CD4-positive, alpha-beta memory T cell (primary cell): ENCODE measurements at regions not wholly inside any gene's neighbourhood (a gene's known extent, or its start where the extent isn't known, plus 50 kb on each side); places are given as distances from the start of the nearest gene placed in this dataset.

Experiments
- CTCF ChIA-PET: fragments of 350-600 bp; sonication (Branson Sonifier 250); formaldehyde crosslinking; loops from one replicate; lab custom pipeline; 2021; ENCODE audit warnings: inconsistent platforms; ENCODE audit not compliant: partially characterized antibody; lab: Charles Lee
- POLR2A ChIA-PET: fragments of 350-600 bp; sonication (Branson Sonifier 250); formaldehyde crosslinking; loops from one replicate; lab custom pipeline; 2021; ENCODE audit not compliant: partially characterized antibody; lab: Charles Lee
- DNase-seq, 5 donors: peaks; one replicate each; pipeline versions ENCODE4 v3.0.0 to v3.0.0-alpha.2; 2020 to 2022; ENCODE audit warnings: mixed read lengths in 1 of 5
- H3K27ac ChIP-seq: one replicate; pipeline ENCODE4 v1.7.0; 2013; ENCODE audit warnings: low read depth, low read length
- H3K27me3 ChIP-seq: 2 replicates; pipeline ENCODE4 v1.7.0; 2013; ENCODE audit warnings: mild to moderate bottlenecking, low read length, moderate library complexity; ENCODE audit not compliant: insufficient read depth
- H3K36me3 ChIP-seq: 2 replicates; pipeline ENCODE4 v1.7.0; 2013; ENCODE audit warnings: mild to moderate bottlenecking, low read length, moderate library complexity; ENCODE audit not compliant: insufficient read depth
- H3K4me1 ChIP-seq: 2 replicates; pipeline ENCODE4 v1.7.0; 2013; ENCODE audit warnings: mild to moderate bottlenecking, low read length, moderate library complexity; ENCODE audit not compliant: insufficient read depth
- H3K4me3 ChIP-seq, 2 donors: one replicate each; pipeline ENCODE4 v1.7.0; 2013; ENCODE audit warnings: low read length in 2 of 2, mild to moderate bottlenecking in 1 of 2
- H3K9me3 ChIP-seq, 2 donors: one replicate each; pipeline ENCODE4 v1.7.0; 2013; ENCODE audit warnings: low read length in 2 of 2, control low read depth in 1 of 2; ENCODE audit not compliant: control insufficient read depth in 1 of 2
- H3K27ac Mint-ChIP-seq, 7 donors: one replicate each; pipeline ENCODE4 v1.8.0; 2020 to 2021; ENCODE audit warnings: mixed read lengths in 7 of 7, mild to moderate bottlenecking in 6 of 7, inconsistent platforms in 3 of 7, moderate library complexity in 3 of 7
- H3K27me3 Mint-ChIP-seq, 2 donors: one replicate each; pipeline ENCODE4 v1.8.0; 2020 to 2021; ENCODE audit warnings: mixed read lengths in 2 of 2
- H3K36me3 Mint-ChIP-seq, 2 donors: one replicate each; pipeline ENCODE4 v1.8.0; 2020 to 2021; ENCODE audit warnings: mixed read lengths in 2 of 2, inconsistent platforms in 1 of 2, mild to moderate bottlenecking in 1 of 2
- H3K4me1 Mint-ChIP-seq, 4 donors: one replicate each; pipeline ENCODE4 v1.8.0; 2020 to 2021; ENCODE audit warnings: mixed read lengths in 4 of 4, mild to moderate bottlenecking in 1 of 4
- H3K4me3 Mint-ChIP-seq, 8 donors: one replicate each; pipeline ENCODE4 v1.8.0; 2020 to 2021; ENCODE audit warnings: mixed read lengths in 8 of 8, mild to moderate bottlenecking in 7 of 8, moderate library complexity in 6 of 8, inconsistent platforms in 3 of 8
- H3K9me3 Mint-ChIP-seq, 8 donors: one replicate each; pipeline ENCODE4 v1.8.0; 2020 to 2021; ENCODE audit warnings: mixed read lengths in 8 of 8, mild to moderate bottlenecking in 5 of 8, inconsistent platforms in 3 of 8, moderate library complexity in 1 of 8
- intact Hi-C: fragments of 100-400 bp; cut with micrococcal nuclease; formaldehyde crosslinking; loops from one replicate; pipeline ENCODE4 v1.15.1; 2023

DNA sequence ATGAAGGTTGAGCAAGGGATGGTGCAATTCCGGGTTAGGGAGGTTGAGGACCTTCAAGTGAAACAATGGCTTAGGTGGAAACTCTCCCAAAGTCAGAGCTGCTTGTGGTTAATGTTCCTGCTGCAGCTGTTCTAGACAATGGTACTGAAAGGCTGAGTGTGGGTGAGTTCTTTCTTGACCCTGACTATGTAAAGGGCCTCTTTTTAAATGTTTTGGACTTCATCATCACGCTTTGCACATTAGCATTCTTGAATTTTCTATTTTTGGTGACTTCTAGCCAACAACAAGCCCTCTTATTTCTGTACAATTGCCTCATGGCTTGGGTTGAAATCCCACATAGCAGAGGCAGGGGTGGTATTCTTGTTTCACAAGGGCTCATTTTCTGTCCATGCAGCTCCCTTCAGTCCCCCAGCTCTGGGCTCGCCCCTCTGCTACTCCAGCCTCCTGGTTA, 136.3 kb upstream of the ANKRD55 start:
- Histone ChIP-seq H3K4me3 (no peak overlapping the region), H3K9me3 (no peaks in the 10 kb centered on the region), H3K36me3 (no peaks in the 10 kb centered on the region), H3K27ac (no peak overlapping the region), H3K4me1 (no peaks in the 10 kb centered on the region), H3K27me3 (no peaks in the 10 kb centered on the region)
- ChIA-PET POLR2A (interaction anchor here (0.9 kb wide), 1 partner anchor 15 kb away, joined by 3 read pairs; no protein-coding TSS in a partner anchor), CTCF (interaction anchor here (1.1 kb wide), 1 partner anchor 14 kb away, joined by 3 read pairs; no protein-coding TSS in a partner anchor)
- H3K27ac Mint-ChIP-seq, result no peak overlapping the region
- no peak overlapping the region for H3K4me3 Mint-ChIP-seq
- H3K36me3 Mint-ChIP-seq, result no peaks in the 10 kb centered on the region
- intact Hi-C loops, result no loop called here
- DNase-seq, result no peak
- no peaks in the 10 kb centered on the region for H3K27me3 Mint-ChIP-seq
- no peaks in the 10 kb centered on the region for H3K4me1 Mint-ChIP-seq
- peaks cover 0 to 4% (median 0%) of the 10 kb centered on the region in 8 donors for H3K9me3 Mint-ChIP-seq

DNA sequence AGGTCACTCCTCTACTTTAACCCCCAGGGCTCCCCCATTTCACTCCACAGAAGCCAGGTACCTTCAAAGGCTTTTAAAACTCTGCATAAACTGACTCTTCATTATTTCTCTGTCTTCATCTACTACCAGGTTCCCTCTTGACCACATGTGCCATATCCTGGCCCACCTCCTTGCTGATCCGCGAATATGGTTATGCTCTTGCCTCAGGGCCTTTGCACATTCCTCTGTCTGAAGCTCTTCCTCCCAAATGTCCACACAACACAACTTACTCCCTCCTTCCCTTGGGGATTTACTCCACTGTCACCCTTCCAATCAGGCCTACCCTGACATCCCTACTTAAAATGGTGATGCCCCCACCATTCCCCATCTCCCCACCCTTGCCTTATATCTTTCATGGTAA, 134.6 kb upstream of the ANKRD55 start:
- Histone ChIP-seq H3K27me3 (no peaks in the 10 kb centered on the region), H3K4me1 (no peaks in the 10 kb centered on the region), H3K9me3 (no peaks in the 10 kb centered on the region), H3K27ac (no peak overlapping the region), H3K36me3 (no peaks in the 10 kb centered on the region), H3K4me3 (no peak overlapping the region)
- Mint-ChIP-seq H3K9me3 (peaks cover 0 to 4% (median 0%) of the 10 kb centered on the region in 8 donors), H3K27me3 (no peaks in the 10 kb centered on the region), H3K27ac (no peak overlapping the region), H3K4me1 (no peaks in the 10 kb centered on the region), H3K36me3 (no peaks in the 10 kb centered on the region), H3K4me3 (no peak overlapping the region)
- ChIA-PET POLR2A (no interaction called here), CTCF (no interaction called here)
- intact Hi-C loops, result no loop called here
- no peak for DNase-seq

GRCh38 chr5:56366986-56367385, 133.9 kb upstream of the ANKRD55 start:
- H3K4me3 ChIP-seq, result no peak overlapping the region
- peaks cover 0 to 4% (median 0%) of the 10 kb centered on the region in 8 donors for H3K9me3 Mint-ChIP-seq
- CTCF ChIA-PET, result no interaction called here
- no peaks in the 10 kb centered on the region for H3K27me3 ChIP-seq
- DNase-seq, result no peak
- H3K36me3 ChIP-seq, result no peaks in the 10 kb centered on the region
- H3K36me3 Mint-ChIP-seq, result no peaks in the 10 kb centered on the region
- H3K27me3 Mint-ChIP-seq, result no peaks in the 10 kb centered on the region
- H3K4me1 Mint-ChIP-seq, result no peaks in the 10 kb centered on the region
- intact Hi-C loops, result no loop called here
- no peaks in the 10 kb centered on the region for H3K4me1 ChIP-seq
- no peaks in the 10 kb centered on the region for H3K9me3 ChIP-seq
- no peak overlapping the region for H3K27ac ChIP-seq
- no peak overlapping the region for H3K27ac Mint-ChIP-seq
- no peak overlapping the region for H3K4me3 Mint-ChIP-seq
- POLR2A ChIA-PET, result no interaction called here

DNA sequence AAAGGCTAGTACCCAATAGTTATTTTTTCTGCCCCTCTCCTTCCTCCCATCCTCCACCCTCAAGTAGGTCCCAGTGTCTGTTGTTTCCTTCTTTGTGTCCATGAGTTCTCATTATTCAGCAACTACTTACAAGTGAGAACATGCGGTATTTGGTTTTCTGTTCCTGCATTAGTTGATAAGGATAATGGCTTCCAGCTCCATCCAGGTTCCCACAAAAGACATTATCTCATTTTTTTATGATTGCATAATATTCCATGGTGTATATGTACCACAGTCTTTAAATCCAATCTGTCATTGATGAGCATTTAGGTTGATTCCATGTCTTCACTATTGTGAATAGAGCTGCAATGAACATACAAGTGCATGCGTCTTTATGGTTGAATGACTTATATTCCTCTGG, 128.3 kb upstream of the ANKRD55 start:
- Histone ChIP-seq H3K4me1 (no peaks in the 10 kb centered on the region), H3K4me3 (no peak overlapping the region), H3K27ac (no peak overlapping the region), H3K36me3 (no peaks in the 10 kb centered on the region), H3K27me3 (no peaks in the 10 kb centered on the region), H3K9me3 (no peaks in the 10 kb centered on the region)
- H3K27me3 Mint-ChIP-seq, result no peaks in the 10 kb centered on the region
- H3K9me3 Mint-ChIP-seq, result peaks cover 0 to 2% (median 0%) of the 10 kb centered on the region in 8 donors
- no peak overlapping the region for H3K27ac Mint-ChIP-seq
- intact Hi-C loops, result no loop called here
- H3K4me1 Mint-ChIP-seq, result peaks cover 0 to 3% (median 1%) of the 10 kb centered on the region in 4 donors
- CTCF ChIA-PET, result interaction anchor here (1.3 kb wide), 1 partner anchor 10 kb away, joined by 4 read pairs; no protein-coding TSS in a partner anchor
- POLR2A ChIA-PET, result no interaction called here
- no peaks in the 10 kb centered on the region for H3K36me3 Mint-ChIP-seq
- DNase-seq, result no peak
- no peak overlapping the region for H3K4me3 Mint-ChIP-seq

DNA sequence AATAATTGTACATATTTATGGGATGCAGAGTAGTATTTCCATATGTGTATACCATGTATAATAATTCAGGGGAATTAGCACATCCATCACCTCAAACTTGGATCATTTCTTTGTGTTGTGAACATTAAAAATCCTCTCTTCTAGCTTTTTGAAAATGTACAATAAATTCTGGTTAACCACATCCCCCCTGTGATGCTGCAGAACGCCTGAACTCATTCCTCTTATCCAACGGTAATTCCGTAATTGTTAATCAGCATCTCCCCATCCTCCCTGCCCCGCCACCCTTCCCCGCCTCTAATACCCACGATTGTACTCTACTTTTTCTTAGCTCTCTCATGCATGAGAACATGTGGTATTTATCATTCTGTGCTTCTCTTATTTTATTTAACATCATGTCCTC, 127.7 kb upstream of the ANKRD55 start:
- peaks cover 0 to 2% (median 0%) of the 10 kb centered on the region in 8 donors for H3K9me3 Mint-ChIP-seq
- Histone ChIP-seq H3K9me3 (no peaks in the 10 kb centered on the region), H3K27me3 (no peaks in the 10 kb centered on the region), H3K27ac (no peak overlapping the region), H3K36me3 (no peaks in the 10 kb centered on the region), H3K4me3 (no peak overlapping the region), H3K4me1 (no peaks in the 10 kb centered on the region)
- POLR2A ChIA-PET, result no interaction called here
- no peaks in the 10 kb centered on the region for H3K36me3 Mint-ChIP-seq
- H3K27ac Mint-ChIP-seq, result no peak overlapping the region
- no peaks in the 10 kb centered on the region for H3K27me3 Mint-ChIP-seq
- intact Hi-C loops, result no loop called here
- CTCF ChIA-PET, result interaction anchor here (1.3 kb wide), 1 partner anchor 9 kb away, joined by 4 read pairs; no protein-coding TSS in a partner anchor
- DNase-seq, result no peak
- H3K4me3 Mint-ChIP-seq, result no peak overlapping the region
- H3K4me1 Mint-ChIP-seq, result peaks cover 0 to 3% (median 2%) of the 10 kb centered on the region in 4 donors

GRCh38 chr5:56359809-56360685, 126.9 kb upstream of the ANKRD55 start:
- no peaks in the 10 kb centered on the region for H3K4me1 ChIP-seq
- H3K4me1 Mint-ChIP-seq, result peaks cover 0 to 3% (median 2%) of the 10 kb centered on the region in 4 donors
- H3K9me3 ChIP-seq, result no peaks in the 10 kb centered on the region
- H3K9me3 Mint-ChIP-seq, result peaks cover 0 to 2% (median 0%) of the 10 kb centered on the region in 8 donors
- intact Hi-C loops, result no loop called here
- ChIA-PET POLR2A (no interaction called here), CTCF (no interaction called here)
- no peak overlapping the region for H3K4me3 ChIP-seq
- H3K36me3 Mint-ChIP-seq, result no peaks in the 10 kb centered on the region
- H3K27ac Mint-ChIP-seq, result no peak overlapping the region
- no peaks in the 10 kb centered on the region for H3K36me3 ChIP-seq
- H3K27me3 Mint-ChIP-seq, result no peaks in the 10 kb centered on the region
- H3K27ac ChIP-seq, result no peak overlapping the region
- H3K27me3 ChIP-seq, result no peaks in the 10 kb centered on the region
- no peak overlapping the region for H3K4me3 Mint-ChIP-seq
- DNase-seq, result no peak

GRCh38 chr5:56358703-56359681, 125.9 kb upstream of the ANKRD55 start:
- no peak overlapping the region for H3K4me3 ChIP-seq
- Mint-ChIP-seq H3K27ac (peak overlapping the region in 1 of 7 donors; percentile 48), H3K4me1 (peaks cover 0 to 3% (median 2%) of the 10 kb centered on the region in 4 donors), H3K27me3 (no peaks in the 10 kb centered on the region), H3K9me3 (peaks cover 0 to 2% (median 0%) of the 10 kb centered on the region in 8 donors), H3K36me3 (no peaks in the 10 kb centered on the region), H3K4me3 (no peak overlapping the region)
- CTCF ChIA-PET, result no interaction called here
- no peaks in the 10 kb centered on the region for H3K4me1 ChIP-seq
- no peak for DNase-seq
- no peaks in the 10 kb centered on the region for H3K9me3 ChIP-seq
- intact Hi-C loops, result no loop called here
- H3K27ac ChIP-seq, result no peak overlapping the region
- no peaks in the 10 kb centered on the region for H3K27me3 ChIP-seq
- POLR2A ChIA-PET, result no interaction called here
- H3K36me3 ChIP-seq, result no peaks in the 10 kb centered on the region
